ENCODE measurements at regions not wholly inside any gene's neighbourhood (a gene's known extent, or its start where the extent isn't known, plus 50 kb on each side); places are given as distances from the start of the nearest gene placed in this dataset.
"Not testable (repeated sequence)": the region's sequence is repeated elsewhere in the genome, so short reads cannot be mapped to it uniquely, and the experiment has no call there.

- no peak for DNase-seq
Measured at GRCh38 chr3:90087703-90088102, 980.3 kb downstream of the EPHA3 start.

GRCh38 chr3:90091549-90091948, 984.1 kb downstream of the EPHA3 start:
- DNase-seq, result peak; percentile 70

- no peak for DNase-seq
Measured at GRCh38 chr3:90092994-90093393, 985.6 kb downstream of the EPHA3 start.

- DNase-seq, result no peak
Measured at GRCh38 chr3:90095811-90096210, 988.4 kb downstream of the EPHA3 start.

GRCh38 chr3:90099493-90099892, 992.1 kb downstream of the EPHA3 start:
- no peak for DNase-seq

- no peak for DNase-seq
Measured at GRCh38 chr3:90102146-90102545, 994.7 kb downstream of the EPHA3 start.

- no peak for DNase-seq
Measured at GRCh38 chr3:90121326-90121725, 1013.9 kb downstream of the EPHA3 start.

- DNase-seq, result no peak
Measured at GRCh38 chr3:90128391-90128790, 1021.0 kb downstream of the EPHA3 start.

- DNase-seq, result no peak
Measured at GRCh38 chr3:90129730-90130129, 1022.3 kb downstream of the EPHA3 start.

GRCh38 chr3:90132197-90132596, 1024.8 kb downstream of the EPHA3 start:
- DNase-seq, result no peak

- no peak for DNase-seq
Measured at GRCh38 chr3:90134090-90134489, 1026.7 kb downstream of the EPHA3 start.

- no peak for DNase-seq
Measured at GRCh38 chr3:90136456-90137191, 1029.2 kb downstream of the EPHA3 start.

- DNase-seq, result no peak
Measured at GRCh38 chr3:90145094-90145860, 1037.9 kb downstream of the EPHA3 start.

GRCh38 chr3:90180096-90180495, 1072.7 kb downstream of the EPHA3 start:
- DNase-seq, result no peak

GRCh38 chr3:90180543-90180942, 1073.1 kb downstream of the EPHA3 start:
- no peak for DNase-seq

GRCh38 chr3:90182291-90182976, 1075.0 kb downstream of the EPHA3 start:
- peak; percentile 4 for DNase-seq

GRCh38 chr3:90184861-90185260, 1077.4 kb downstream of the EPHA3 start:
- no peak for DNase-seq

GRCh38 chr3:90197383-90197782, 1090.0 kb downstream of the EPHA3 start:
- not testable (repeated sequence) for DNase-seq

- not testable (repeated sequence) for DNase-seq
Measured at GRCh38 chr3:90202931-90203330, 1095.5 kb downstream of the EPHA3 start.

- DNase-seq, result not testable (repeated sequence)
Measured at GRCh38 chr3:90206482-90206881, 1099.1 kb downstream of the EPHA3 start.

GRCh38 chr3:90207353-90208097, 1100.1 kb downstream of the EPHA3 start:
- DNase-seq, result not testable (repeated sequence)

- no peak for DNase-seq
Measured at GRCh38 chr3:90221900-90222299, 1114.5 kb downstream of the EPHA3 start.

- no peak for DNase-seq
Measured at GRCh38 chr3:90241481-90241880, 1134.1 kb downstream of the EPHA3 start.

Data from NCI-H524 treated with DMSO at 0.1 percent for 48 hours (cell line).